DND-41 (cell line): ENCODE measurements at regions not wholly inside any gene's neighbourhood (a gene's known extent, or its start where the extent isn't known, plus 50 kb on each side); places are given as distances from the start of the nearest gene placed in this dataset.

Experiments used
- EZH2 ChIP-seq: IDR thresholded peaks from 3 replicates; pipeline ENCODE4 v1.6.1; 2012; ENCODE audit warnings: borderline replicate concordance, low read depth, mild to moderate bottlenecking, moderate library complexity, low read length, inconsistent platforms; ENCODE audit not compliant: severe bottlenecking
- TF ChIP-seq, protein P1 (sequence below): IDR thresholded peaks from 2 replicates; pipeline ENCODE4 v1.5.1; 2012; ENCODE audit warnings: borderline replicate concordance, low read length, moderate library complexity, mild to moderate bottlenecking; ENCODE audit not compliant: poor library complexity, severe bottlenecking; ENCODE audit errors: extremely low read depth

DNA sequence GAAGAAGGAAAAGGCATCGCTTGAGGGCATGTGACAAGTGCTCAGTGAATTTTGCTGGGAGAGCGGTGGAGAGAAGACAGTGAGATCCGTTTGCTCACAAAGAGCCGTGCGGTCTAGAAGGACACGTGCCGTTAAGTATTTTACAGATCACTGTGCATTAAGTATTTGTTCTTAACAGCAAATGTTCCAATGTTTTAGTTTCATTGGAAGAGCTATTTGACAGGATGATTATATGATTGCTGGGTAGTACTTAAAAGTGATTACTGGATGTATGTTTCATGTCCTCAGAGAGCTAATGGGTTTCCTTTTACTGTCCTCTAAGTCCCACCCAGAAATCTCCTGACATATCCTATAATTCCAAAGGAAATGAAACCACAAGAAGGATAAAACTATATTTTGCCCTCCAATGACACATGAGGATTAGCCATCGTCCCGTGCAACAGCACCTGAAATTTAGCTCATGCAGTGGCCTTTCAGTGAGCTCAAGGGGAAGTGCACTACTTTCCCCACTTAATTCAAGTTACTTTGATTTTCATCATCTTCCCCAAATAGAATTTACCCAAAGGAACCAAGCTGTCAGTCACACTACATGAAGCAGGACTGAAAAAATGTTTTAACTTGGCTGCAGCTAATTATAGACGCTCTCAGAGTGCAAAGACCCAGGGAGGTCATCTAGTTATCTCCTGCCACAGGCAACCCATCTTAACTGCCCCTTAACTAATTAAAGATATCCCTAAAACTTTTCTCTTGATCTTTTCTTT lies 80.3 kb downstream of the KLF6 start:
- no peak for TF ChIP-seq EZH2
- TF ChIP-seq, protein P1, sequence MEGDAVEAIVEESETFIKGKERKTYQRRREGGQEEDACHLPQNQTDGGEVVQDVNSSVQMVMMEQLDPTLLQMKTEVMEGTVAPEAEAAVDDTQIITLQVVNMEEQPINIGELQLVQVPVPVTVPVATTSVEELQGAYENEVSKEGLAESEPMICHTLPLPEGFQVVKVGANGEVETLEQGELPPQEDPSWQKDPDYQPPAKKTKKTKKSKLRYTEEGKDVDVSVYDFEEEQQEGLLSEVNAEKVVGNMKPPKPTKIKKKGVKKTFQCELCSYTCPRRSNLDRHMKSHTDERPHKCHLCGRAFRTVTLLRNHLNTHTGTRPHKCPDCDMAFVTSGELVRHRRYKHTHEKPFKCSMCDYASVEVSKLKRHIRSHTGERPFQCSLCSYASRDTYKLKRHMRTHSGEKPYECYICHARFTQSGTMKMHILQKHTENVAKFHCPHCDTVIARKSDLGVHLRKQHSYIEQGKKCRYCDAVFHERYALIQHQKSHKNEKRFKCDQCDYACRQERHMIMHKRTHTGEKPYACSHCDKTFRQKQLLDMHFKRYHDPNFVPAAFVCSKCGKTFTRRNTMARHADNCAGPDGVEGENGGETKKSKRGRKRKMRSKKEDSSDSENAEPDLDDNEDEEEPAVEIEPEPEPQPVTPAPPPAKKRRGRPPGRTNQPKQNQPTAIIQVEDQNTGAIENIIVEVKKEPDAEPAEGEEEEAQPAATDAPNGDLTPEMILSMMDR = no peak
